CD4-positive, alpha-beta T cell (primary cell): ENCODE measurements at regions not wholly inside any gene's neighbourhood (a gene's known extent, or its start where the extent isn't known, plus 50 kb on each side); places are given as distances from the start of the nearest gene placed in this dataset.

Experiments
- ATAC-seq: fragments of 200-7000 bp; cut with Tn5 transposase; one replicate; pipeline ENCODE4 v1.10.0; 2022; ENCODE audit warnings: mild to moderate bottlenecking; ENCODE audit not compliant: poor library complexity
- CTCF ChIA-PET: fragments of 350-600 bp; sonication (Branson Sonifier 250); formaldehyde crosslinking; loops from one replicate; lab custom pipeline; 2021; ENCODE audit warnings: antibody characterized with exemption, inconsistent platforms; lab: Charles Lee
- POLR2A ChIA-PET: fragments of 350-600 bp; sonication (Branson Sonifier 250); formaldehyde crosslinking; loops from one replicate; lab custom pipeline; 2021; ENCODE audit warnings: antibody characterized with exemption, inconsistent platforms; lab: Charles Lee
- DNase-seq, 14 experiments: peaks; one replicate each; pipeline ENCODE4 v3.0.0-alpha.2; 2013 to 2020; ENCODE audit warnings: mixed read lengths in 2 of 14
- H3K27ac ChIP-seq, 2 donors: one replicate each; pipeline versions ENCODE4 v1.5.1 to v1.7.0; 2013; ENCODE audit warnings: low read length in 2 of 2, low read depth in 1 of 2, mild to moderate bottlenecking in 1 of 2
- H3K27me3 ChIP-seq, 2 experiments: 1 replicate in 1 of 2; 2 replicates in 1 of 2; pipeline versions ENCODE4 v1.6.1 to v1.7.0; 2013; ENCODE audit warnings: low read length in 2 of 2, control low read depth in 1 of 2, mild to moderate bottlenecking in 1 of 2, moderate library complexity in 1 of 2; ENCODE audit not compliant: insufficient read depth in 2 of 2, control insufficient read depth in 1 of 2
- H3K36me3 ChIP-seq: one replicate; pipeline ENCODE4 v1.6.1; 2013; ENCODE audit warnings: low read length, control low read depth; ENCODE audit not compliant: insufficient read depth
- H3K4me1 ChIP-seq: one replicate; pipeline ENCODE4 v1.6.1; 2013; ENCODE audit warnings: low read length, control low read depth; ENCODE audit not compliant: insufficient read depth
- H3K4me3 ChIP-seq: one replicate; pipeline ENCODE4 v1.5.1; 2013; ENCODE audit warnings: mild to moderate bottlenecking, low read length, moderate library complexity
- H3K9me3 ChIP-seq, 2 experiments: 1 replicate in 1 of 2; 2 replicates in 1 of 2; pipeline versions ENCODE4 v1.6.1 to v1.7.0; 2013; ENCODE audit warnings: low read length in 2 of 2, mild to moderate bottlenecking in 2 of 2, control low read depth in 1 of 2, moderate library complexity in 1 of 2; ENCODE audit not compliant: control insufficient read depth in 1 of 2, insufficient read depth in 1 of 2
- H3K27ac Mint-ChIP-seq: one replicate; pipeline ENCODE4 v1.8.0; 2020; ENCODE audit warnings: mixed read lengths
- H3K27me3 Mint-ChIP-seq: one replicate; pipeline ENCODE4 v1.8.0; 2021; ENCODE audit warnings: mixed read lengths
- H3K36me3 Mint-ChIP-seq: one replicate; pipeline ENCODE4 v1.8.0; 2021; ENCODE audit warnings: low read depth, mixed read lengths
- H3K4me1 Mint-ChIP-seq: one replicate; pipeline ENCODE4 v1.8.0; 2021; ENCODE audit warnings: low read depth, mixed read lengths
- H3K4me3 Mint-ChIP-seq: one replicate; pipeline ENCODE4 v1.8.0; 2020; ENCODE audit warnings: mild to moderate bottlenecking, mixed read lengths
- H3K9me3 Mint-ChIP-seq: one replicate; pipeline ENCODE4 v1.8.0; 2020; ENCODE audit warnings: mixed read lengths
- intact Hi-C, 2 experiments: fragments of 100-400 bp; cut with DNase I in 1 of 2; cut with micrococcal nuclease in 1 of 2; formaldehyde crosslinking; loops; one replicate each; pipeline versions ENCODE4 v1.15.1 to v1.9.0; 2023 to 2025; cut with DNase I, micrococcal nuclease
- TF ChIP-seq, protein P1 (sequence below): fragments of 200-600 bp; IDR thresholded peaks from one replicate; pipeline ENCODE4 v1.8.0; 2022; ENCODE audit warnings: antibody characterized with exemption, mild to moderate bottlenecking

DNA sequence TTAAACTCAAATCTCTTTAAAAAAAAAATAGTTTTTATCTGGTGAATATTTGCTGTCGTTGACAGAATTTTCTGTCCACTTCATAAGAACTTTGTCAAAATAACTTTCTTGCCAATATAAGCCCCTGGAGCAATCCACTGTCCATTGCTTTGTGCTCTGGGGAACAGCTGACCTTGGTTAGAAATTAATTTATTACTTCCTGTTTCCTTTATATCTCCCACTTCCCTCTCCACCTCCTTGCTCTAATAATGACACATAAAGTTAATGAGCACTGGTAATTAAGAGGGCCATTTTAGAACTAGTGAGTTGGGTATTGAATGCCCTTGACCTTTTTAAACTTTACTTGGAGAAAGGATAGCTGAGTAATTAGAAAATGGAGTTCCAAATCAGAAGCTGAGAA is 151.3 kb upstream of the LEF1 start:
- no peaks in the 10 kb centered on the region for H3K27me3 Mint-ChIP-seq
- Histone ChIP-seq H3K36me3 (no peaks in the 10 kb centered on the region), H3K27me3 (no peaks in the 10 kb centered on the region), H3K9me3 (no peaks in the 10 kb centered on the region), H3K27ac (no peak overlapping the region), H3K4me1 (no peaks in the 10 kb centered on the region), H3K4me3 (no peak overlapping the region)
- no peaks in the 10 kb centered on the region for H3K36me3 Mint-ChIP-seq
- POLR2A ChIA-PET: no interaction called here
- DNase-seq (no peak), ATAC-seq (no peak)
- TF ChIP-seq, protein P1, sequence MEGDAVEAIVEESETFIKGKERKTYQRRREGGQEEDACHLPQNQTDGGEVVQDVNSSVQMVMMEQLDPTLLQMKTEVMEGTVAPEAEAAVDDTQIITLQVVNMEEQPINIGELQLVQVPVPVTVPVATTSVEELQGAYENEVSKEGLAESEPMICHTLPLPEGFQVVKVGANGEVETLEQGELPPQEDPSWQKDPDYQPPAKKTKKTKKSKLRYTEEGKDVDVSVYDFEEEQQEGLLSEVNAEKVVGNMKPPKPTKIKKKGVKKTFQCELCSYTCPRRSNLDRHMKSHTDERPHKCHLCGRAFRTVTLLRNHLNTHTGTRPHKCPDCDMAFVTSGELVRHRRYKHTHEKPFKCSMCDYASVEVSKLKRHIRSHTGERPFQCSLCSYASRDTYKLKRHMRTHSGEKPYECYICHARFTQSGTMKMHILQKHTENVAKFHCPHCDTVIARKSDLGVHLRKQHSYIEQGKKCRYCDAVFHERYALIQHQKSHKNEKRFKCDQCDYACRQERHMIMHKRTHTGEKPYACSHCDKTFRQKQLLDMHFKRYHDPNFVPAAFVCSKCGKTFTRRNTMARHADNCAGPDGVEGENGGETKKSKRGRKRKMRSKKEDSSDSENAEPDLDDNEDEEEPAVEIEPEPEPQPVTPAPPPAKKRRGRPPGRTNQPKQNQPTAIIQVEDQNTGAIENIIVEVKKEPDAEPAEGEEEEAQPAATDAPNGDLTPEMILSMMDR: no peak
- intact Hi-C loops: no loop called here
- no peak overlapping the region for H3K4me3 Mint-ChIP-seq
- H3K4me1 Mint-ChIP-seq: peaks cover 14% of the 10 kb centered on the region
- H3K27ac Mint-ChIP-seq: no peak overlapping the region
- CTCF ChIA-PET: interaction anchor here (1.1 kb wide), 1 partner anchor 263 kb away, joined by 3 read pairs; no protein-coding TSS in a partner anchor
- H3K9me3 Mint-ChIP-seq: no peaks in the 10 kb centered on the region

DNA sequence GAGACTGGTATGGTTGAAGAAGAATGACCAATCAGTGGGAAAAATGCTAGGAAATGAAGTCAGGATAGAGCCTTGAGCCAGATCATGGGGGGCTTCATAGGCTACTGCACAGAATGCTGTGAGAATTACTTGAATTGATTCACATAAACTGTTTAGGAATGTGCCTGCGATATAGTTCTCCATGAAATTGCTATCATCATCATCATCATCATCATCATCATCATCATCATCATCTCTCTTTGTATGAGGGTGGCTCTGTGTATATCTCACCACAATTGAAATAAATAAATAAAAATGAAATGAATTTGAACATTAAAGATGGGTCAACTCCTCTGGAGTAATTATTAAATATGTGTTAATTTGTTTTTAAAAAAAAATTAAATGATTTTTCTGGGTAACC is 148.6 kb upstream of the LEF1 start:
- peaks cover 41% of the 10 kb centered on the region for H3K4me1 Mint-ChIP-seq
- no peaks in the 10 kb centered on the region for H3K9me3 ChIP-seq
- H3K27ac Mint-ChIP-seq: no peak overlapping the region
- TF ChIP-seq, protein P1: no peak
- no peak overlapping the region for H3K4me3 ChIP-seq
- ChIA-PET CTCF (no interaction called here), POLR2A (no interaction called here)
- H3K4me1 ChIP-seq: peaks cover 17% of the 10 kb centered on the region
- DNase-seq (no peak), ATAC-seq (no peak)
- no peaks in the 10 kb centered on the region for H3K9me3 Mint-ChIP-seq
- H3K36me3 ChIP-seq: no peaks in the 10 kb centered on the region
- H3K36me3 Mint-ChIP-seq: no peaks in the 10 kb centered on the region
- no peak overlapping the region for H3K4me3 Mint-ChIP-seq
- no peaks in the 10 kb centered on the region for H3K27me3 Mint-ChIP-seq
- intact Hi-C loops: no loop called here
- H3K27me3 ChIP-seq: no peaks in the 10 kb centered on the region
- no peak overlapping the region for H3K27ac ChIP-seq

DNA sequence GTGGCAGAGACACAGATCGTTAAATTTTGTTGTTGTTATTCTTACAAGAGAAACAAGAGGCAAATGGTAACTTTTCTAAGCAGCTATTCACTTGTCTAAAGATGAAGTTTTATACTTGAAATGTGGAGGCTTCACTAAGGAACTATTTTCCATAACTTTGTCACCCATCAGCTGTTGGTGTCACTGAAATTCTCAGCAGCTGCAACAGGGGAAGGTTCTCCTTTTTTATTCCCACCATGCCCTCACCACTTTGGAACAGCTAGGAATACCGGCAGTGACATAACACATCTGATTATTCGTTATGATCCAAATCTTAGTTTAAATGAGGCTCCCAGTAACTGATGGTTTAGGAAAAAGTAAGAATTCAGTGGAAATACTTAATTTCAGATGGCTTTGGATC is 147.0 kb upstream of the LEF1 start:
- intact Hi-C loops: no loop called here
- Mint-ChIP-seq H3K4me3 (peak overlapping the region; percentile 63), H3K27ac (no peak overlapping the region), H3K36me3 (no peaks in the 10 kb centered on the region), H3K4me1 (peaks cover 54% of the 10 kb centered on the region), H3K27me3 (no peaks in the 10 kb centered on the region), H3K9me3 (no peaks in the 10 kb centered on the region)
- POLR2A ChIA-PET: interaction anchor here (1.0 kb wide), 1 partner anchor 64 kb away, joined by 3 read pairs; no protein-coding TSS in a partner anchor
- H3K4me3 ChIP-seq: no peak overlapping the region
- no peak overlapping the region for H3K27ac ChIP-seq
- TF ChIP-seq, protein P1: no peak
- H3K9me3 ChIP-seq: no peaks in the 10 kb centered on the region
- ATAC-seq: no peak
- H3K36me3 ChIP-seq: no peaks in the 10 kb centered on the region
- CTCF ChIA-PET: no interaction called here
- H3K4me1 ChIP-seq: peaks cover 17% of the 10 kb centered on the region
- no peak for DNase-seq
- no peaks in the 10 kb centered on the region for H3K27me3 ChIP-seq
